ENCODE measurements at regions not wholly inside any gene's neighbourhood (a gene's known extent, or its start where the extent isn't known, plus 50 kb on each side); places are given as distances from the start of the nearest gene placed in this dataset.

DNA sequence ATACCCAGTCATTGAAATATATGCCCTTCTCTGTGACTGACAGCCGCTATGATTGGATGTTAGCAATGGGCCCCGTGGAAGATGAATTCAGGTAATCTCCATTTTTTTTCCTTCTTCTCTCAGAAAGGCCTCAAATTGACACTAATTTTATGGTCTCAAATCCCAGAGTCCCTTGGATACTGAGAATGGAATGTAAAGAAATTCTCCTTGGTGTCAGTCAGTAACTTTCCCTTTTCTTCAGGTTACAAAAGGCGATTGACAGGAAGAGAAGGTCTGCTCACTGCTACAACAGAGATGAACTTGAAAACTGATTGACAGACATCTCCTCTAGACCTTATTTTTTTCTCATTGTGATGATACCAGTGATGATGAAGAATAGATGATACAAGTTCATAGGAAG lies 748.3 kb downstream of the MAT2B start:
- Histone ChIP-seq H3K36me3 (ENCODE audit: control insufficient read depth in 2 of 2, insufficient read depth in 2 of 2, low read length in 2 of 2) (no peaks in the 10 kb centered on the region), H3K27me3 (ENCODE audit: control insufficient read depth in 2 of 2, insufficient read depth in 2 of 2, low read length in 2 of 2) (no peaks in the 10 kb centered on the region), H3K4me1 (ENCODE audit: control insufficient read depth in 2 of 2, insufficient read depth in 2 of 2, low read length in 2 of 2) (no peaks in the 10 kb centered on the region), H3K9ac (ENCODE audit: low read depth in 1 of 2, low read length in 2 of 2) (no peak overlapping the region), H3K27ac (ENCODE audit: low read depth in 2 of 2, low read length in 2 of 2) (no peak overlapping the region), H3K4me3 (ENCODE audit: low read length in 2 of 2) (no peak overlapping the region), H3K9me3 (ENCODE audit: control insufficient read depth in 2 of 2, low read length in 2 of 2) (no peaks in the 10 kb centered on the region)

DNA sequence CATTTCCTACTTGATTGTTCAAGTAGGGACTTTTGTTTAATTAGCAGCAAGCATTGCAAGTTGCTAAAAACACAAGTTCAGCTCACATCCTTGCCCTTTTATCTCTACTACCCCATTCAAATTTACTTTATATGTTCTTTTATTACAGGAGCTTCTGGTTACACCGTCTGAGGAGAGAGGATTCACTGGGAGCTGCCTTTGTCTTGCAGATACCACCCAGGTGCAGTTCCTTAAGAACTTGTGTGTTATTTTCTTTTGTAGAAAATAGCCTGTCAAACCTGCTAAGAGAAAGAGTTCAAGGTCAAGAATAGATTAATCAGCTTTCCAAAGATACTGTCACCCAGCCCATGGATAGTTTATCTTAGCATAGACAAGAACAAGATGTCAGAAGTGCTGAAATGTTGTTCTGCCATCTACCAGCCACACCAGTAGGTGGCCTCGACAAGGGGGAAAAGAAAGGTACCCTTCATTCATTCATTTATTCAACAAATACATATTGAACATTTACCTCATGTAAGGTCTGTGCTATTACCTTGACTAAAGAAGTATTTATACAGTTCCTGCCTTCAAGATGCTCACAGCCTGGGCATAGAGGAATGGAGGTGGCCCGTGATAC lies 750.3 kb downstream of the MAT2B start:
- H3K4me3 ChIP-seq (ENCODE audit: low read length in 2 of 2), result no peak overlapping the region
- H3K27me3 ChIP-seq (ENCODE audit: control insufficient read depth in 2 of 2, insufficient read depth in 2 of 2, low read length in 2 of 2), result no peaks in the 10 kb centered on the region
- no peaks in the 10 kb centered on the region for H3K36me3 ChIP-seq (ENCODE audit: control insufficient read depth in 2 of 2, insufficient read depth in 2 of 2, low read length in 2 of 2)
- H3K4me1 ChIP-seq (ENCODE audit: control insufficient read depth in 2 of 2, insufficient read depth in 2 of 2, low read length in 2 of 2), result no peaks in the 10 kb centered on the region
- H3K9me3 ChIP-seq (ENCODE audit: control insufficient read depth in 2 of 2, low read length in 2 of 2), result no peaks in the 10 kb centered on the region
- H3K27ac ChIP-seq (ENCODE audit: low read depth in 2 of 2, low read length in 2 of 2), result no peak overlapping the region
- H3K9ac ChIP-seq (ENCODE audit: low read depth in 1 of 2, low read length in 2 of 2), result no peak overlapping the region

DNA sequence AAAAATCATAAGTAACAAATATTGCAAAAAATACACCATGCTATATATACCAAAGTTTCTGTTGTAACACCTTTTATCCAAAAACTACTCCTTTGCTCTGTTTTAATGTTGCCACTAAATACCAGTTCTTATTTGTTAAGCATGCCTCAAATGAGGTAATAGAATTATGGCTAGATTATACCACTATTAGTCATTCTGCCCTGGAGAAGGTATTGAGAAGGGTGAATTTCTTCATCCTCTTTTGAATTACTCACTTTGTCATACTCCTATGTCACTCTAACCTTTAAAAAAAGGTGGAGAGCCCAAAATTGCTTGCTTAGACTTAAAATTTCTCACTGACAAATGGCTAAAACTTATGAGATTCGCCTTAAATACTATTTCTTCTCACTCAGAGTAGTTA lies 750.9 kb downstream of the MAT2B start:
- no peaks in the 10 kb centered on the region for H3K36me3 ChIP-seq (ENCODE audit: control insufficient read depth in 2 of 2, insufficient read depth in 2 of 2, low read length in 2 of 2)
- no peaks in the 10 kb centered on the region for H3K27me3 ChIP-seq (ENCODE audit: control insufficient read depth in 2 of 2, insufficient read depth in 2 of 2, low read length in 2 of 2)
- no peaks in the 10 kb centered on the region for H3K9me3 ChIP-seq (ENCODE audit: control insufficient read depth in 2 of 2, low read length in 2 of 2)
- H3K4me3 ChIP-seq (ENCODE audit: low read length in 2 of 2), result no peak overlapping the region
- H3K27ac ChIP-seq (ENCODE audit: low read depth in 2 of 2, low read length in 2 of 2), result no peak overlapping the region
- no peaks in the 10 kb centered on the region for H3K4me1 ChIP-seq (ENCODE audit: control insufficient read depth in 2 of 2, insufficient read depth in 2 of 2, low read length in 2 of 2)
- no peak overlapping the region for H3K9ac ChIP-seq (ENCODE audit: low read depth in 1 of 2, low read length in 2 of 2)

DNA sequence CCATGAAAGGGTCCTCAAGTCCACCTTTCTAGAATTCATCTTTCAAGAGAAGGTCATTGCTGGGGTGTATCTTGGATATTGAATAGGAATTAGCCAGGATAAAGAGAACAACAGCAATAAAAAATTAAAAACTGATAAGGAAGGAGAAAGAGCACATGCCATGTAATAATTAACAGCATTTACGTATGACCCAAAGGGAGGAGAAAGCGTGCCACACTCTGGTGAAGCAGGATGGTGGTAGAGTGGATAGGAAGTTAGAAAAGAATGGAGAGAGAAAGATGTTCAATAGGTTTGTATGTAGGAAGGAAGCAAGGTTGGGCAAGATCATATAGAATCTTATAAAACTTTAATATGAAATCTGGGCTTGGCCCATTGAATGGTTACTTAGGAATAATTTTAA lies 751.5 kb downstream of the MAT2B start:
- Histone ChIP-seq H3K36me3 (ENCODE audit: control insufficient read depth in 2 of 2, insufficient read depth in 2 of 2, low read length in 2 of 2) (no peaks in the 10 kb centered on the region), H3K4me3 (ENCODE audit: low read length in 2 of 2) (no peak overlapping the region), H3K27ac (ENCODE audit: low read depth in 2 of 2, low read length in 2 of 2) (no peak overlapping the region), H3K4me1 (ENCODE audit: control insufficient read depth in 2 of 2, insufficient read depth in 2 of 2, low read length in 2 of 2) (no peaks in the 10 kb centered on the region), H3K9me3 (ENCODE audit: control insufficient read depth in 2 of 2, low read length in 2 of 2) (no peaks in the 10 kb centered on the region), H3K27me3 (ENCODE audit: control insufficient read depth in 2 of 2, insufficient read depth in 2 of 2, low read length in 2 of 2) (no peaks in the 10 kb centered on the region), H3K9ac (ENCODE audit: low read depth in 1 of 2, low read length in 2 of 2) (no peak overlapping the region)

DNA sequence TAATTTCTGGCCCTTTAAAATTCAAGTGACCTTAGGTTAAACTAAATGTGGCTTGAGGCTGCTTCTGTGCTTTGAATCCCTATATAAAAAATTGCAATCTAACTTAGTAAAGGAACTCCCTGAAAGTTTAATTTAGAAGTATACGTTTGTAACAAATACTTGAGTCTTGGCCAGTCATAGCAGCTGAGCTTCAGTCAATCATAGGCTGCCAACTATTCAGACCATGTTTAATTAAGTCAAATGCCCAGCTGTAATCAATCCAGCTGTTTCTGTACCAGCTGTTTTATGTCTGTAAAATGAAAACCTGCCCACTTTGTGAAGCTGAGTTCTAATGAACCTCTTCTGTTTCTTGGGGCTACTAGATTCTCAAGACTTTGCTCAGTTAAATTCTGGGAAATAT lies 760.1 kb downstream of the MAT2B start:
- no peaks in the 10 kb centered on the region for H3K36me3 ChIP-seq (ENCODE audit: control insufficient read depth in 2 of 2, insufficient read depth in 2 of 2, low read length in 2 of 2)
- no peak overlapping the region for H3K4me3 ChIP-seq (ENCODE audit: low read length in 2 of 2)
- no peak overlapping the region for H3K27ac ChIP-seq (ENCODE audit: low read depth in 2 of 2, low read length in 2 of 2)
- no peaks in the 10 kb centered on the region for H3K27me3 ChIP-seq (ENCODE audit: control insufficient read depth in 2 of 2, insufficient read depth in 2 of 2, low read length in 2 of 2)
- H3K4me1 ChIP-seq (ENCODE audit: control insufficient read depth in 2 of 2, insufficient read depth in 2 of 2, low read length in 2 of 2), result no peaks in the 10 kb centered on the region
- no peaks in the 10 kb centered on the region for H3K9me3 ChIP-seq (ENCODE audit: control insufficient read depth in 2 of 2, low read length in 2 of 2)
- H3K9ac ChIP-seq (ENCODE audit: low read depth in 1 of 2, low read length in 2 of 2), result no peak overlapping the region

DNA sequence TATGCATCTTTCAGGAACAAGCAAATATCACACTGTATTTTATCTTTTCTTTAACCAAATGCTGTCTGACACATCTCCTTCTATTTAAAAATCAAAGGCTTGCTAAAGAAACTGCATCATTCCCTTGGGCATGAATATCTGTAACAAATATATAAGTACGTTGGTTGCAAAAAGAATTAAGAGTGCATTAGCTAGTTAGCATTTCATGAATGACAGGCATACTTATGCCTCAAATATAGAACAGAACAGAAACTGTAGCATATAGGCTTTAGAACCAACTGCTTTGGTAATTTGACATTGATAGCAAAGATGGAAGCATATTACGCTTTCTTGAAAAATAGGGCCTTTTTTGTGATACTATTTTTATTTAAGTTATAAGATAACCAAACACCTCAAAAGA lies 761.2 kb downstream of the MAT2B start:
- no peak overlapping the region for H3K4me3 ChIP-seq (ENCODE audit: low read length in 2 of 2)
- H3K4me1 ChIP-seq (ENCODE audit: control insufficient read depth in 2 of 2, insufficient read depth in 2 of 2, low read length in 2 of 2), result no peaks in the 10 kb centered on the region
- H3K9me3 ChIP-seq (ENCODE audit: control insufficient read depth in 2 of 2, low read length in 2 of 2), result no peaks in the 10 kb centered on the region
- H3K36me3 ChIP-seq (ENCODE audit: control insufficient read depth in 2 of 2, insufficient read depth in 2 of 2, low read length in 2 of 2), result no peaks in the 10 kb centered on the region
- H3K27me3 ChIP-seq (ENCODE audit: control insufficient read depth in 2 of 2, insufficient read depth in 2 of 2, low read length in 2 of 2), result no peaks in the 10 kb centered on the region
- H3K27ac ChIP-seq (ENCODE audit: low read depth in 2 of 2, low read length in 2 of 2), result no peak overlapping the region
- H3K9ac ChIP-seq (ENCODE audit: low read depth in 1 of 2, low read length in 2 of 2), result no peak overlapping the region

DNA sequence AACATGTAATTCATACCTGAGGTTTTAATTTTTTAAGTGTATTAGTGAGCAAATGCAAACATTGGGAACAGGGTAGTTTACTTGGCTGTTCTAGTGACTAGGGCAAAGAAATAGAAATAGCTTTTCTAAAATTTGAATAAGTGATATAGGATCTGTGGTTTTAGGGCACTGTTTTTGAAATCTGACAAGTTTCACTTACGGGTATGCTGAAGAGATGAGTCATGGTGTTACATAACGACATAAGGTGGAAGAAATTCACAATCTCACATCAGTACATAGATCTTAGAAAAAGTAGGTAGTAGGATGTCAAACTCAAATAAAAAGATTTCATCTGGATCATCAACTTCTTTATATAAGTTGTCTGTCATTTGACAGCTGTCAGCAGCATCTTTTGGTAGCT lies 772.3 kb downstream of the MAT2B start:
- H3K27me3 ChIP-seq (ENCODE audit: control insufficient read depth in 2 of 2, insufficient read depth in 2 of 2, low read length in 2 of 2), result no peaks in the 10 kb centered on the region
- H3K4me1 ChIP-seq (ENCODE audit: control insufficient read depth in 2 of 2, insufficient read depth in 2 of 2, low read length in 2 of 2), result no peaks in the 10 kb centered on the region
- no peak overlapping the region for H3K9ac ChIP-seq (ENCODE audit: low read depth in 1 of 2, low read length in 2 of 2)

DNA sequence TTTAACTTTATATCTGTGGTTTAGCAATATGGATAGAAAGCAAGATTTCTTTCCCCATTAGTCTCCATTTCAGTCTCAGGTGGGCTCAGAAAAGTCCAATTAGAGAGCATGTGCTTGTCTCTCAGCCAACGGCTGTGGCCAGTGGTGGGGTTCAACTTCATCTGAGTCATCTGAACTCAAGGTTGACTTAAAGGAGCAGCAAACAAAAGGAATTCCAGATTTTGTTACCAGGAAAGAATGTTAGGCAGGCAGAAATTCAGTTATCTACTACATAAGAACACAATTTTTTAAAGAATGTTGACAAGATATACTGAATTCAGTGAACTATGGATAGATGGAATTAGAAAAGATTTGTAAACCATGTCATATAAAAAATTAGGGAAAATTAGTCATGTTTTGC lies 784.1 kb downstream of the MAT2B start:
- Histone ChIP-seq H3K9me3 (ENCODE audit: control insufficient read depth in 2 of 2, low read length in 2 of 2) (no peaks in the 10 kb centered on the region), H3K4me1 (ENCODE audit: control insufficient read depth in 2 of 2, insufficient read depth in 2 of 2, low read length in 2 of 2) (no peaks in the 10 kb centered on the region), H3K27me3 (ENCODE audit: control insufficient read depth in 2 of 2, insufficient read depth in 2 of 2, low read length in 2 of 2) (no peaks in the 10 kb centered on the region), H3K36me3 (ENCODE audit: control insufficient read depth in 2 of 2, insufficient read depth in 2 of 2, low read length in 2 of 2) (no peaks in the 10 kb centered on the region), H3K9ac (ENCODE audit: low read depth in 1 of 2, low read length in 2 of 2) (no peak overlapping the region), H3K27ac (ENCODE audit: low read depth in 2 of 2, low read length in 2 of 2) (no peak overlapping the region), H3K4me3 (ENCODE audit: low read length in 2 of 2) (no peak overlapping the region)

More for the DNA sequence above, 772.3 kb downstream of the MAT2B start:
- Histone ChIP-seq H3K36me3 (ENCODE audit: control insufficient read depth in 2 of 2, insufficient read depth in 2 of 2, low read length in 2 of 2) (no peaks in the 10 kb centered on the region), H3K27ac (ENCODE audit: low read depth in 2 of 2, low read length in 2 of 2) (no peak overlapping the region), H3K9me3 (ENCODE audit: control insufficient read depth in 2 of 2, low read length in 2 of 2) (no peaks in the 10 kb centered on the region), H3K4me3 (ENCODE audit: low read length in 2 of 2) (no peak overlapping the region)

DNA sequence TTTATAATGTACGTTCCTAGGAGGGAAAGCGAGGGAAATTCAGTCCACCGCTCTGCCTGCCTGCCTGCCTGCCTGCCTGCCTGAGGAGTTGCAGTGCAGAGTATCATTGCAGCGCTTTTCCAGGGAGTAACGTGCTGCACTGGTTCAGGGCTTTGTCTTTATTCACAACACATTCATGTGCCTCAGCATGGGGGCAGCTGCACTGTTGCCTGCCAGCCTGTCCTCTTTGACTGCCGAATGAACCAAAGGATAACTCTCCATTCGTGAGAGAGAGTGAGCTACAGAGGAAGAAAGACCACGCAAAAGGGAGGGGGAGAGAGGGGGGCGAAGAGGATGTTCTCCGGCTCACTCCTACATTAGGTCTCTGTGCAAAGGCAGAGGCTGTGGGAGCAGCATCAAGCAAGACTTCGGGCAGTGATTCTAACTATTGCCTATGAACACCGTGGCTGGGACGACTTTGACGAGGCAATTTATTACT lies 791.2 kb downstream of the MAT2B start:
- H3K27ac ChIP-seq (ENCODE audit: low read depth in 2 of 2, low read length in 2 of 2), result no peak overlapping the region
- H3K4me1 ChIP-seq (ENCODE audit: control insufficient read depth in 2 of 2, insufficient read depth in 2 of 2, low read length in 2 of 2), result no peaks in the 10 kb centered on the region
- no peak overlapping the region for H3K4me3 ChIP-seq (ENCODE audit: low read length in 2 of 2)
- no peaks in the 10 kb centered on the region for H3K36me3 ChIP-seq (ENCODE audit: control insufficient read depth in 2 of 2, insufficient read depth in 2 of 2, low read length in 2 of 2)
- H3K27me3 ChIP-seq (ENCODE audit: control insufficient read depth in 2 of 2, insufficient read depth in 2 of 2, low read length in 2 of 2), result no peaks in the 10 kb centered on the region
- no peak overlapping the region for H3K9ac ChIP-seq (ENCODE audit: low read depth in 1 of 2, low read length in 2 of 2)
- H3K9me3 ChIP-seq (ENCODE audit: control insufficient read depth in 2 of 2, low read length in 2 of 2), result no peaks in the 10 kb centered on the region

DNA sequence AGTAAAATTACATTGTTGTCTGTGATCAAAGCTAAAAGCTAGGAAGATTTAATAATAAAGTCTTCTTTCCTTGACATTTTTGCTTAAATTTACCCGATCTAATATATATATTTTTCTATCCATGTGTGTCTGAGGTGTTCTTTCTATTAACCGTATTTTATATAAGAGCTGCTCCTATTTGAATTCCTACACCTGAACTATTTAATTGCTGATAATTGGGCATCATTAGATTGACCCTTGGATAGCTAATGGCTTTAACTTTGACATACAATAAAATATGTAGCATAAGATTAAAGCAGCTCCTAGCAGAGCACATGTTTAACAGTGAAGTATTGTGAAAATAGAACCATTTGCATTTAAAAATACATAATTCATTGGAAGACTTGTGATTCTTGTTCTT lies 792.7 kb downstream of the MAT2B start:
- Histone ChIP-seq H3K9ac (ENCODE audit: low read depth in 1 of 2, low read length in 2 of 2) (no peak overlapping the region), H3K36me3 (ENCODE audit: control insufficient read depth in 2 of 2, insufficient read depth in 2 of 2, low read length in 2 of 2) (no peaks in the 10 kb centered on the region), H3K4me1 (ENCODE audit: control insufficient read depth in 2 of 2, insufficient read depth in 2 of 2, low read length in 2 of 2) (no peaks in the 10 kb centered on the region), H3K9me3 (ENCODE audit: control insufficient read depth in 2 of 2, low read length in 2 of 2) (no peaks in the 10 kb centered on the region), H3K27me3 (ENCODE audit: control insufficient read depth in 2 of 2, insufficient read depth in 2 of 2, low read length in 2 of 2) (no peaks in the 10 kb centered on the region), H3K27ac (ENCODE audit: low read depth in 2 of 2, low read length in 2 of 2) (no peak overlapping the region), H3K4me3 (ENCODE audit: low read length in 2 of 2) (no peak overlapping the region)

DNA sequence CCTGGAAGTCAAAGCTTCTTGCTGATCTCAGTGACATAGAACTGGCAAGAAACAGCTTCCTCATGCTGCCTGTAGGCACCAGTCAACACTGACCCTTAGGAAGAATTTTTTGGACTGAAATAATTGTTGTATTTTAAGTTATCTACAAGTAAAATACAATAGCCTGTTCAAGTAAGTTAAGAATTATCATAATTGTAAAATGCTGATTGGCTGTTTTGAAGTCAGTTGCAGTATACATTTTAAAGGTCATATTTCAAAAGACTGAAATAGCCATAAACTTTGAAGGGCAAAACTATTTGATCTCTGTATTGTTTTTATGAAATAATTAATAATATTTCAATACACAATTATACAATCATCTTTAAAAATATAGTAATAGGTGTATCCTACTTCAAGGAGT lies 794.9 kb downstream of the MAT2B start:
- H3K36me3 ChIP-seq (ENCODE audit: control insufficient read depth in 2 of 2, insufficient read depth in 2 of 2, low read length in 2 of 2), result no peaks in the 10 kb centered on the region
- H3K4me1 ChIP-seq (ENCODE audit: control insufficient read depth in 2 of 2, insufficient read depth in 2 of 2, low read length in 2 of 2), result no peaks in the 10 kb centered on the region
- H3K9ac ChIP-seq (ENCODE audit: low read depth in 1 of 2, low read length in 2 of 2), result no peak overlapping the region
- no peak overlapping the region for H3K27ac ChIP-seq (ENCODE audit: low read depth in 2 of 2, low read length in 2 of 2)
- no peak overlapping the region for H3K4me3 ChIP-seq (ENCODE audit: low read length in 2 of 2)
- H3K9me3 ChIP-seq (ENCODE audit: control insufficient read depth in 2 of 2, low read length in 2 of 2), result no peaks in the 10 kb centered on the region
- no peaks in the 10 kb centered on the region for H3K27me3 ChIP-seq (ENCODE audit: control insufficient read depth in 2 of 2, insufficient read depth in 2 of 2, low read length in 2 of 2)

Measured in mucosa of rectum (tissue), 2 donors.